DMS53 (cell line): ENCODE measurements at regions not wholly inside any gene's neighbourhood (a gene's known extent, or its start where the extent isn't known, plus 50 kb on each side); places are given as distances from the start of the nearest gene placed in this dataset.

Source experiments
- DNase-seq: peaks from one replicate; lab custom pipeline; 2025; lab: John Stamatoyannopoulos, UW

- no peak for DNase-seq
Measured at GRCh38 chr20:57763235-57763595, 53.4 kb upstream of the PMEPA1 start.

- DNase-seq: no peak
Measured at GRCh38 chr20:57762531-57763234, 52.9 kb upstream of the PMEPA1 start.

- no peak for DNase-seq
Measured at GRCh38 chr20:57761413-57761734, 51.6 kb upstream of the PMEPA1 start.

GRCh38 chr20:57760698-57761412, 51.0 kb upstream of the PMEPA1 start:
- no peak for DNase-seq

GRCh38 chr20:57759724-57760123, 49.9 kb upstream of the PMEPA1 start:
- no peak for DNase-seq
